Hindlimb muscle (tissue), 1 donor: ENCODE measurements at regions not wholly inside any gene's neighbourhood (a gene's known extent, or its start where the extent isn't known, plus 50 kb on each side); places are given as distances from the start of the nearest gene placed in this dataset.
"Not testable (repeated sequence)": the region's sequence is repeated elsewhere in the genome, so short reads cannot be mapped to it uniquely, and the experiment has no call there.

Experiments
- DNase-seq: peaks from one replicate; pipeline ENCODE4 v3.0.0-alpha.2; 2013

DNA sequence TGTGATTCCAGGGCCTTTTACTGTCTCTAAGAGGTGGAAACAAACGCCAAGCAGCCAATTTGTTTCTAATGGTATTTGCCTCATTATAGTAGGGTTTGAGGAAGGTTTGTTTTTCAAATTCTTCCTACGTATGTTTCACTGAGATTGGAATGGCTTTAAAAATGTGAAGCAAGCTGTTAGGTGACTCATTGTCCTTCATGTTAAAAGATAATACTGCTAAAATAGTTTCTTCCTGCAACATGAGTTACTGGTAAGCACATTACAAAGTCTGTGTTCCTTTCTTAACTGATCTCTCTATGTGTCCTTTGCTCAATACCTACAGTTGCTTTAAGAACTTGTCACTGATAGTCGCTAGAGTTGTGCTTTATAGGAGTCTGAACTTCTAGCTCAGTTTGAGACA is 1183.9 kb downstream of the RPA4 start:
- no peak for DNase-seq

DNA sequence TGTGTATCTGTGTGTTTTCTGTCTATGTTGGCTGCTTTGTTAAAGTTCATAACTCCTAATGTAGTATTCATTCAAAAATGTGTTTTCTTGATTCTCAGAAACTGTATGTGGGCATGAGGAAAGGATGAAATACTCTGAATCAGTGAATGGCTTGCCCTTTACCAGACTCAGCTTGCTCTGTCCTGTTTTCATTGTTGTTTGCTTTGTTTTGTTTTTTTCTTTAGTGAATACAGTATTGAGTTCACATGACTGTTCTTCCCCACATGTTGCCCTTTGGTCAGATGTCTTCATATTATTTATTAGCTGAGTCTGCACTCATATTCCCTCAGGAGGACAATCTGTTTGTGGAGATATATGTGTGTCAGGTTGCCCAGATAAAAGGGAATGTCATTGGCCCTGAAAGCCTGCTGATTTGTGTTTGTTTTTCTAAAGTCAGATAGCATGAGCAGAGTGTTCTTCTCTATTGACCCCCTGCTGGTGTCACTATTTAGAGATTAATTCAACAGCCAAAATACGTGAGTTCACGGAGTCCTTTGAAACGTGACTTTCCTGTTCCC is 1184.4 kb downstream of the RPA4 start:
- DNase-seq: no peak

DNA sequence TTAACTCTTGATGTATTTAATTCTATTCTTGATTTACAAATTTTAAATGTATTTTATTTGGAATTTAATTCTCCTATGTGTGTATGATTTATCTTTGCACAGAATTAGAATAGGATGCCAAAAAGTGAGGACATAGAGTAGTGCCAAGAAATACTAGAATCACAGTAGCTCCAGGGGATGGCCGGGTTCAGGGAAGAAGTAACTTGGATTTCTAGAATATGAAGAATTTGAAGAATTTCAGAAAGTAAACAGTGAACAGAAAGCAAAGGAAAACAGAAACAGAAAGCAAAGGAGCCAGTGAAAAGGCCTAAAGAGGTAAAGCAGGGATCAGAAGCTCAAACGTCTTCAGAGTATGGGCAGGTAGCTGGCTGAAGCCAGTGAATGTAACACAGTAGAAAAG is 1187.6 kb downstream of the RPA4 start:
- DNase-seq: no peak

DNA sequence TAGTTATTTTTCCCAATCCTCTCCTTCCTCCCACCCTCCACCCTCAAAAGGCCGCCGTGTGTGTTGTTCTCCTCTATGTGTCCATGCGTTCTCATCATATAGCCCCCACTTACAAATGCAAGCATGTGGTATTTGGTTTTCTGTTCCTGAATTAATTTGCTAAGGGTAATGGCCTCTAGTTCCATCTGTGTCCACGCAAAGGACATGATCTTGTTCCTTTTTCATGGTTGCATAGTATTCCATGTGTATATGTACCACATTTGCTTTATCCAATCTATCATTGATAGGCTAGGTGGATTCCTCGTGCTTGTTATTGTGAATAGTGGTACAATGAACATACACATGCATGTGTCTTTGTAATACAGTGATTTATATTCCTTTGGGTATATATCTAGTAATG is 1193.7 kb downstream of the RPA4 start:
- DNase-seq: no peak

DNA sequence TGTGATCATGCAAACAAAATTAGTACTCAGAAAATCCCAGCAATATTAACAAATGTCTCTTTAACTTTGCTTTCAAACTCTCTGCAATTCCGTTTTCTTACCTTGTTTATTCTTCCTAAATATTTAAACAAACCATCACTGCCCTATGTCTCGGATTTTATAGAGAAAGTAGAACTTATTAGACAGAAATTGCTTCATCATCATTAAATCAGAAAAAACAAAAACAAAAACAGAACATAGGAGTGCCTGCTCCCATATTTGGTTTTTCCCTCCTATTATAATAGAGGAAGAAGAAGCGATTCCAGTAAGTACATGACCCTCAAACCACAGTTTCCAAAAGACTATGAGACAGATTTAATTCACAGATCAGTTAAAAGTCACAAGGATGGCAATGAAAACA is 1228.0 kb downstream of the RPA4 start:
- DNase-seq: no peak

DNA sequence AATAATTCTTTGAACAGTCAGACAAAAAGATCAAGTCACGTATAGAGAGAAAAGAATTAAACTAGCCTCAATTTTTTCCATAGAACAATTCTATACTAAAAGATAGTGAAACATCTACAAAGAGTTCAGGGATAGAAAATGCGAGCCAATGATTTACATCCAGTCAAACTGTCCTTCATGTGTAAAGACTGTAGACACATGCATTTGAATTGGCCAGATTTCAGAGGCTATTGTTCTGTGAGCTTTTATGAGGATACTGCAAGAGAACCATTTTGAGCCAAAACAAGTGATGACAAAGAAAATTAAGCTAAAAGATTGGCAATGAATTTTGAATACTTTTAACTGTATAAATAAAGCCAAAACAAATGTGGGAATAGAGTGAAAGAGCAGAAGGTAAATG is 1230.3 kb downstream of the RPA4 start:
- DNase-seq: no peak

DNA sequence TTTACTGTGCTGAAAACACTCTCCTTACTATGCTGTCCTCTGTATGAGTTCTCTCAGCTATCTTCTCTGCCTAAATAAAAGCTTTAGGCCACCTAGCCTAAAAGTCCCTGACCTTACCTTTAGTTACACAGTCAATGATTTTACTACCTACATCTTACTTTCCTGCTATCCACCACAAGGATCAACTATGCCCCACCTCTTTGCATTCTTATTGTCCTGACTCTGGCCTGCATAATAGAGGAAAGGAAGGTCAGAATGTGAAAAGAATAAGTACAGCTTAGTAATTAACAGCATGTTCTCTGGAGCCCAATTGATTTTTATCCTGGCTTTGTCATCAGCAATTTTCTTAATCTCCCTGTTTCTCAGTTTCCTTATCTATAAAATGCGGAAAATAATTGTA is 1257.8 kb downstream of the RPA4 start:
- no peak for DNase-seq

DNA sequence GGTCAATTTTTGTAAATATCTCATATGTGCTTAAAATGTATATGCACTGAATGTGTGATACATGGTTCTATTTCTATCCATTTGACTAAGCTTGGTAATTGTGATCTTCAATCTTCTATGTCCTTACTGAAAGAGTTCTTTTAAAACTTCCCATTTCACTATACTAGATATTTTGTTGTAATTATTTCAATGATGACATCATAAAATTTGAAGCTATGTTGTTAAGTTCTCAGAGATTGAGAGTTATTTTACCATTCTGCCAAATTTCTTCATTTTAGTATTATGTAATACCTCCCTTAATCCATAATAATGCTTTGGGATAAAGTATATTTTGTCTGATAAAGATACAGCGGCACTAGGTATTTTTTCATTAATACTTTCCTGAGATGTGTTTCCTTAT is 1307.3 kb downstream of the RPA4 start:
- no peak for DNase-seq

DNA sequence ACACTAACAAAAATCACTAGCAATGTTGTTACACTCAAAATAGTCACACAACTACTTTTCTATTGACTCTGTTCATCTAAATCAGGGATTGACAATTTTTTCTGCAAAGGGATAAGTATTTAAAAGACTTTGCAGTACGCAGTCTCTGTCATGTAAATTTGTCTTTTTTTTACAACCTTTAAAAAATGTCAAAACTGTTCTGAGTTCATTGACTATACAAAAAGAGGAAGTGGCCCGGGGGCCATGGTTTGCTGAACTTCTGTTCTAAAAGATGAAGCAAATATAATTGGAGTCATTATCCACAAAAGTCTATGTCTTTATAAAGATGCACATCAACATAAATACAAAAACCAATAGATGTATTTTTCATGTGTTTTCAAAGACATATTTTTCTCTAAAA is 1310.3 kb downstream of the RPA4 start:
- DNase-seq: no peak

DNA sequence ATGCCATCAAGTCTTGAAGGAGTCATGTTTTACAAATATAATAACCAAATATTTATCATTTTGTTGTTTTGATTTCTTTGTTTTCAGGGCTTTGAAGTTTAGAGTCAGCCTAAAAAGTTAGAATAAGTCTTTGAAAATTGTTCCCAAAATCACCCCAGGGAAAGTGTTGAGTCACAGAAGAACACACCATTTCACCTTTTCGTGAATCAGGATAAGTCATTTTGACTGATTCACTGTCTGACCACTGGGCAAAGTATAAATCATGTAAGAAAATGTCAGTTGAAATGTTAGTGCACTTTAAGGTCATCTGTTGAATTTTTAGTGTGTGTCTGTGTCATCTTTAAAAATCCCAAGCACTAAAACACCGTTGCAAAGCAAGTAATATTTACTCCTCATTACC is 1320.1 kb downstream of the RPA4 start:
- no peak for DNase-seq

DNA sequence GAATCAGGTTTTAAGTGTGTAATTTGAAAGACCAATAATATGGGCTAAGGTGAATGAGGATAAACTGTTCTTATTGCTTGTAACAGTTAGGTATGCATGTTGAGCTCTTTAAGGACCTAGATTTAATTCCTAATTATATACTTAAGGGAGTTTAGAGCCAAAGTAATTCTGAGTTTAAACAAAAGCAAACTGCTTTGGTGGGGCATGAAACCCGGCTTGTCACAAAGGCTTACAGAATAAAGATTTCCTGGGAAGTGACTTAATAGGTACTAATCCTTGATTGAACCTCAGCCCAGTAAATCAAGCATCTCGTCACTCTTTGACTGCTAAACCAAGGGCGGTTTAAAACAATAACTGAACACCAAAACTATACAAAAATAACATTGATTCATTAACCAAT is 1324.2 kb downstream of the RPA4 start:
- DNase-seq: no peak

DNA sequence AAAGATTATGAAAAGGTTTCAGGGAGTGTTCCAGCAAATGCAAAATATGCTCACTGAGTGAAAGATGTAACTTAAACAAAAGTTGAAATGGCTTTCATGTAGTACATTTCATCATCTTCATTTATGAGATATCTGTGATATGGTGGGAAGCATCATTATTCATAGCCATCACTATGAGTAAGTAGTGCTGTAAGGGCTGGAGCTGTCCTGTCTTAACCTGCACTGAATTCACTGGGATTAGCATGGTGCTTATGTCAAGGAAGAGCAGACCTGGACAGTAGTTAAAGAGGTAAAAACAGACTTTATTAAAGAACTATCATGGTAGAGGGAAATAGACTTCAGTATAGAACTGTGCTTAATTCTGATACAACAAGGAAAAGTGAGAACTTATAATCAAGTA is 1347.3 kb downstream of the RPA4 start:
- DNase-seq: no peak

DNA sequence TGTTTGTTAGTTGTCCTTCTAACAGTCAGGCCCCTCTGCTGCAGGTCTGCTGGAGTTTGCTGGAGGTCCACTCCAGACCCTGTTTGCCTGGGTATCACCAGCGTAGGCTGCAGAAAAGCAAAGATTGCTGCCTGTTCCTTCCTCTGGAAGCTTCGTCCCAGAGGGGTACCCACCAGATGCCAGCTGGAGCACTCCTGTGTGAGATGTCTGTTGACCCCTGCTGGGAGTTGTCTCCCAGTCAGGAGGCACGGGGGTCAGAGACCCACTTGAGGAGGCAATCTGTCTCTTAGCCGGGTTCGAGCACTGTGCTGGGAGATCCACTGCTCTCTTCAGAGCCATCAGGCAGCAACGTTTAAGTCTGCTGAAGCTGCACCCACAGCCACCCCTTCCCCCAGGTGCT is 1356.4 kb downstream of the RPA4 start:
- not testable (repeated sequence) for DNase-seq

DNA sequence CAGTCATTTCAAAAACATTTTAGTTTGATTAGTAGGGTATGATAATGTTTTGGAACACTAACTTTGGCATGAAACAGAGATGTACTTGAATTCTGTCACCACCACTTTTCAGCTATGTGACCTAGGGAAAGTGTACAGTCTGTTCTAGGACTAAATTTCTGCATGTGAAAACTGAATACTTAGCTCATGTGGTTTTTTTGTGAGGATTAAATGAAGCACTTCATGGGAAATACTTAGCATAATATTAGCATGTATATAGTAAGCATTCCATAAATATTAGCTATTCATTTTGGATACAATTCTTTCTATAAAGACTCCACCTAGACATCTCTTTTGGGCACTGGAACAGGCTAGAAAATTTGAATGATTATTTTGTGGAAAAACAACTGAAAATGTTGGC is 1379.4 kb downstream of the RPA4 start:
- no peak for DNase-seq

DNA sequence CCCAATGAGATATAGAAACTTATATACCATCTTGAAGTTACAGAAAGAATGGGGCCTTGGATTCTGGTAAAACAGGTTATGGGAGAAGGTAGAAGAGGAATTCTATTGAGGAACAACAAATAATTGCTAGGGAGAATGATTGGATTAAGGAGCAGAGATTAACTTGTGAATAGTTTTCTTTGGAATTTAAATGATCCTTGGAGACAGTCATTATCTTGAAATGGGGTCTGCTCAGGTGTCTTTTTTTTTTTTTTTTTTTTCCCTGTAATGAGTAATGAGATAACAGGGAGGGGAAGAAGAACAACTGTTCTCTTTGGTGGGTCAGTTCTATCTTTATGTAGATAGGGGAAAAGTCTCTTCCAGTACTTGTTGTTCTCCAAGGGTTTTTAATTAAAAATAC is 1406.0 kb downstream of the RPA4 start:
- no peak for DNase-seq

DNA sequence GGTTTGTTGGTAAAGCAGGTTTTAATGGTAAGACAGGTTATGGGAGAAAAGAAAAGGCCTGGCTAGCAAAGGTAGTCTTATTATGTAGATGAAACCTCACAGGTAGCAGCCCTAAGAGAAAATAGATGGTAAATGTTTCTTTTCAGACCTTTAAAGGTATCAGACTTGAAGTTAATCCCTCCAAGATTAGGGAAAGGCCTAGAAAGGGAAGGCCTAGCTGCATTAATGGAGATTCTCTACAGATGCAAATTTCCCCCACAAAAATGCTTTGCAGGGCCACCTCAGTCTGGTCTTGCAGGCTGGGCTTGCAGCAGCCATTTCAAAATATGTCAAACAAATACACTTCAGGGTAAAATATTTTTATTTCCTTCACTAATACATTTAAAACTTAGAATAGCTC is 1410.6 kb downstream of the RPA4 start:
- DNase-seq: no peak

DNA sequence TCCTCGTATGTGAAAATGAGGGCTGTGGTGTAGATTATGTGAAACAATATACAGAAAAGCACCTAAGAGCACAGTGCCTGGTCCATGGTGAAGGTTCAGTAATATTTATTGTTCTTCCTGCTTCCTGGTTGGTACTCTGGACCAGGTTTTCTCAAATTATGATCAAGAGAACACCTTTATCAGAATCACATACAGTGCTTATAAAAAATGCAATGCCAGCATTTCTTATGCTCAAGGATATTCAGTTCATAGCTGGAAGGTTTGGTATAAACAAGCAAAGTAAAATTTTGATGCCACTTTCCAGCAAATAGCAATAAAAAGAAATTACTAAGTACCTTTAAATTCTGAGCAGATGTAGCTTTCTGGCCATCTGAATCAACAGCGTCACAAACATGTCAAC is 1412.4 kb downstream of the RPA4 start:
- DNase-seq: no peak

DNA sequence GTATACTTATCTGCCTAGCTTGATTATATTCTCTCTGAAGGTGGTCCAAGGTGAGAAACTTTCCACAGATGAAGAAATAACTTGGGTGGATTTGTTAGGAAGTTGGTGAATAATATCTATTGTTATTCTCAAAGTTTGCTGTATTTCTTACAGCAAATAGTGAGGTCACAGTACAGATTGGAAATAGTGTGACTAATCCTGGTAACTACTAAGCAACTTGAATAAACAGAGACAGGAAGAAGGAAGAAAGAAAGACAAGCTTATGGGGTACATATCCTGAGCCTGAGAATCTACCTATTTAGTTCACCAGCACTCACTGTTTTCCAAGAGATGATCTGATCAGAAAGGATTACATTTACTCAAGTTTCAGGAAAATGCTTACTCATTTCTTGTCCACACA is 1416.1 kb downstream of the RPA4 start:
- DNase-seq: no peak

DNA sequence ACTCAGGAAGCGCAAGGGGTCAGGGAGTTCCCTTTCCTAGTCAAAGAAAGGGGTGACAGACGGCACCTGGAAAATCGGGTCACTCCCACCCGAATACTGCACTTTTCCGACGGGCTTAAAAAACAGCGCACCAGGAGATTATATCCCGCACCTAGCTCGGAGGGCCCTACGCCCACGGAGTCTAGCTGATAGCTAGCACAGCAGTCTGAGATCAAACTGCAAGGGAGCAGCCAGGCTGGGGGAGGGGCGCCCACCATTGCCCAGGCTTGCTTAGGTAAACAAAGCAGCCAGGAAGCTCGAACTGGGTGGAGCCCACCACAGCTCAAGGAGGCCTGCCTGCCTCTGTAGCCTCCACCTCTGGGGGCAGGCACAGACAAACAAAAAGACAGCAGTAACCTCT is 1416.8 kb downstream of the RPA4 start:
- DNase-seq: not testable (repeated sequence)

DNA sequence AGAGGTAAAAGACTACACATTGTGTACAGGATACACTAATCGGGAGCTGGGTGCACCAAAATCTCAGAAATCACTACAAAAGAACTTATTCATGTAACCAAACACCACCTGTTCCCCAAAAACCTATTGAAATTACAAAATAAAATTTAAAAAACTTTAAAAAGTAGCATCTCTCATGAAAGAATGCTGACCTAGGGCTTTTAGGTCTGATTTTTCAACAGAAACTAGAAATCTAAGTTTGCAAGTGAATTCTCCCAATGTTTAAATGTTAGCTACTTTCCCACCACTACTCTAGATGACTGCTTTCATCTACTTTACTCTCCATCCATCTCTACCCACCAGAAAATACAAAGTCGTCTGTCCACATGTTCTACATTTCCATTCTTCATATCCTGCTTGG is 1447.7 kb downstream of the RPA4 start:
- no peak for DNase-seq

DNA sequence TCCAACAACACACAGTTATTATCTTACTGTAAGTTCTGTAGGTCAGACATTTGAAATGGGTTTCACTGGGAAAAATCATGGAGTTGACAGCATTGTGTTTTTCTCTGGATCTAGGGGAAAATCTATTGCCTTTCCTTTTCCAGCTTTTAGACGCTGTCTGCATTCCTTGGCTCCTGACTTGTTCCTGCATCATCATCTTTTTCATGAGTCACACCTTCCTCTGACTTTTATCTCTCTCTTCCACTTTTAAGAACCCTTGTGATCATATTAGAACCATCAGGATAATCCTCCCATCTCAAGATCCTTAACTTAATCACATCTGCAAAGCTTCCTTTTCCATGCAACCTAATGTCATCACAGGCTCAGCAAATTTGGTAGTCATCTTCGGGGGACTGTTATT is 1454.8 kb downstream of the RPA4 start:
- DNase-seq: no peak

DNA sequence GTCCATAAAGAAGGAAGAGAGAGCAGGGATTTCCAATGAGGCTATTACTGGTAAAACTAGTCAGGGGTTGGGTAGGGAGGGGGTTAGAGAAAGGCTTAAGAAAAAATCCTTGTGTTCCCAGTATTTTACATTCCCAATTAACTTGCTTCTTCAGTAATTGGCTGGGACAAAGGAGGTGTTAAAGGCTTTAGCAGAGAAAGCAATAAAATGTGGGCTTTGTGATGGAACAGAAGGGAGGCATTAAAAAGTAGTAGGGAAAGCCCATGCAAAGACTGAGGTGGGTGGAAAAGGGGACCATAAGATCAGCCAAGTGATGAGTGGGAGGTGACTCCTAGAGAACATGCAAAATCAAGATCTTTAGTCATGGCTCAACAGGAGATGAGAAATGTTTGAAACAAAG is 1467.2 kb downstream of the RPA4 start:
- no peak for DNase-seq

DNA sequence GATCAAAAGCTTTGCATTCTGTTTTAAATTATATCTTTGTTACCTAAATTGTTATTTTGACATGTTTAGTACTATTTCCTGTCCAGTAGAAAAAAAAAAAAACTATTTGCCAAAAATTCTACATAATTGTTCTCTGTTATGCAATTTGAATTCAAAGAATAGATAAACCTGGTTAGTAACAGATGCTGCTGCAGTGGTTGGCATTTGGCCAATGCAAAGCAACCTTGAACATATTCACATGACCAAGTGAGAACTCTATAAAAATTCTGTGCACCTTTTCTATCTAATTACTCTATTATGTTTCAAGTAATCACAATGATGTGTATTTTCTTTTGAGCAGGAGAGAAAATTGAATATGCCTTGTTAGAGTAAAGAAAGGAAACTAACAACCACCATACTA is 1473.4 kb downstream of the RPA4 start:
- DNase-seq: no peak

DNA sequence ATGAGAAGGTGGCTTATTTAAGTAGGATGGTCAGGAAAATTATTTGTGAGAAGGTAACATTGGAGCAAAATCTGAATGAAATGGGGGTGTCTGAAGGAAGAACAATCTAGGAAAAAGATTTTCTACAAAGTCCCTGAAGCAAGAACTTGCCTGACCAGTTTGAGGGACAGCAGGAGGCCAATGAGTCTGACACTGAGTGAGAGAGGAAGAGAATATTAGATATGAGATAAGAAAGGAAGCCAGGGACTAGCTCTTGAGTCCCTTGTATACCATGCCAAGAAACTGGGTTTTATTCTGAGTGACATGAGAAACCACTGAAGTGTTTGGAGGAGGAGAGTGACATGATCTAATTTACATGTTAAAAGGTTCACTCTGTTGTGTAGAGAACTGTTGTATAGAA is 1478.9 kb downstream of the RPA4 start:
- no peak for DNase-seq

DNA sequence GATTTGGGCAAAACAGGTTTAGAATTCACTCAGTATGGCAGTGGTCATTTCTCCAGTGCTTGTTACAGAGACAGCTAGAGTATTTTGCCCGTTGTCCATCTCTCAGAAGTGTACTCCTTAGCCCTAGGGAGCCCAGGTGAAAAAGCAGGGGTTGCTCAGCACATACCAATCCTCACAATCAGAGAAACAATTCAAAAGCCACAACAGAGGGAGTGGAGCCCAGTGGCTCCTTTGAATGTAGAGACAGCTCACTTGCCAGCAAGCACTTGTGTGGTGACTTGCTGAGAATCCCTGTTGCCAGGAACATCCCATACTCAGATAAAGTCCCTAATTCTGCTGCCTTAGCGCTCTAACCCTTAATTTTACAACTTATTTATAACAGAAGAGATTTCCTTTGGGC is 1488.3 kb downstream of the RPA4 start:
- no peak for DNase-seq

DNA sequence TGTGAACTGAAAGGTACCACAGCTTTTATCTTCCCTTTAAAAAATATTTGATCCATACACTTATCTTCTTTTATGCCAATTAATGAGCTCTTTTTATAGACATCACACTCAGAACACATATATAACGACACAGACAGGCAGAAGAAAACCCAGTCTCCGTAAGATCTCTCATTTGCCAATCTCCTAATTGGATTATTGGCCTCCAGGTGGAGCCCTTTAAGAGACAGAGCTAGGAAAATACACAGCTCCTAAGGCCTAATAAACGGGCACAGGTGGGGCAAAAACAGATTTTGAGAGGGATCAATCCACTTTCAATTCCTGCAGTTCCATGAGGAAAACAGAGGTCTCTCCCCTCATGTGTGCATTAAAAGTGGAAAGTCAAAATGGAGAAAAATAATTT is 1495.4 kb downstream of the RPA4 start:
- DNase-seq: no peak
